K562 (cell line): ENCODE measurements at regions not wholly inside any gene's neighbourhood (a gene's known extent, or its start where the extent isn't known, plus 50 kb on each side); places are given as distances from the start of the nearest gene placed in this dataset.

ENCODE experiments used
- ATAC-seq: fragments of 200-7000 bp; cut with Tn5 transposase; 3 replicates; pipeline ENCODE4 v1.9.1; 2020; ENCODE audit warnings: moderate library complexity
- BruUV-seq: library from RNA; stranded (reverse); fragments of 400-500 nt; replicated peaks from 2 replicates; lab custom pipeline; 2021; lab: Mats Ljungman, UMichigan
- CTCF ChIA-PET: fragments of 300-600 bp; formaldehyde crosslinking; extraction: SDS; loops from one replicate; lab custom pipeline; 2021; ENCODE audit warnings: low intra/inter-chr PET ratio; lab: Yijun Ruan, JAX
- POLR2A ChIA-PET: fragments of 300-600, 350-650 bp; sonication (Branson Sonifier 250); formaldehyde crosslinking; extraction: SDS; loops from one replicate; lab custom pipeline; 2021; ENCODE audit warnings: antibody characterized with exemption, inconsistent platforms; lab: Yijun Ruan, JAX
- DNase-seq, 4 experiments: peaks; one replicate each; pipeline versions ENCODE4 v3.0.0 to v3.0.0-alpha.2; 2011 to 2018; ENCODE audit warnings: low spot score in 3 of 4, mixed read lengths in 3 of 4; ENCODE audit errors: extremely low read depth in 1 of 4
- FAIRE-seq: peaks from 2 replicates; lab custom pipeline; 2011; peaks lifted over from hg19 to GRCh38; lab: Jason Lieb, UNC
- H2AFZ ChIP-seq: 2 replicates; pipeline ENCODE4 v1.6.0; 2011; ENCODE audit warnings: low read depth, low read length, control low read depth, inconsistent platforms
- H3K27ac ChIP-seq: fragments of 200-600 bp; 3 replicates; pipeline ENCODE4 v1.8.0; 2011; ENCODE audit warnings: low read depth, mild to moderate bottlenecking, control low read depth, inconsistent platforms, low read length, moderate library complexity, mixed read lengths; ENCODE audit errors: extremely low read depth
- H3K27me3 ChIP-seq, 2 experiments: fragments of 300-600 bp in 1 of 2; 2 replicates in 1 of 2; 3 replicates in 1 of 2; pipeline versions ENCODE4 v1.6.0 to v1.8.0; 2011; ENCODE audit warnings: inconsistent platforms in 2 of 2, low read length in 2 of 2, mild to moderate bottlenecking in 1 of 2, mixed read lengths in 1 of 2, moderate library complexity in 1 of 2; ENCODE audit not compliant: control insufficient read depth in 2 of 2, insufficient read depth in 2 of 2
- H3K36me3 ChIP-seq: fragments of 300-600 bp; 3 replicates; pipeline ENCODE4 v1.8.0; 2011; ENCODE audit warnings: mild to moderate bottlenecking, low read length, inconsistent platforms; ENCODE audit not compliant: control insufficient read depth, insufficient read depth
- H3K4me1 ChIP-seq, 2 experiments: fragments of 200-600 bp in 1 of 2; replicated peaks in 1 of 2; 2 replicates in 1 of 2; 3 replicates in 1 of 2; pipeline versions ENCODE4 v1.5.1 to v1.8.0; 2011; ENCODE audit warnings: inconsistent platforms in 2 of 2, low read length in 2 of 2, mild to moderate bottlenecking in 1 of 2, mixed read lengths in 1 of 2, moderate library complexity in 1 of 2; ENCODE audit not compliant: control insufficient read depth in 2 of 2, insufficient read depth in 2 of 2
- H3K4me2 ChIP-seq: 2 replicates; pipeline ENCODE4 v1.6.1; 2011; ENCODE audit warnings: low read length, control low read depth, inconsistent platforms, mixed read lengths; ENCODE audit not compliant: insufficient read depth
- H3K4me3 ChIP-seq: fragments of 200-600 bp; sonication (generic), shearing (Covaris generic); 2 replicates; pipeline ENCODE4 v1.5.1; 2016; ENCODE audit warnings: control low read depth, inconsistent platforms
- H3K79me2 ChIP-seq: fragments of 200-600 bp; 3 replicates; pipeline ENCODE4 v1.8.0; 2011; ENCODE audit warnings: low read length, inconsistent platforms; ENCODE audit not compliant: control insufficient read depth, insufficient read depth
- H3K9ac ChIP-seq, 2 experiments: 2 replicates each; pipeline versions ENCODE4 v1.6.0 to v1.6.1; 2011; ENCODE audit warnings: low read depth in 2 of 2, low read length in 2 of 2, control low read depth in 1 of 2, inconsistent platforms in 1 of 2, mild to moderate bottlenecking in 1 of 2, mixed read lengths in 1 of 2; ENCODE audit not compliant: insufficient read depth in 1 of 2
- H3K9me1 ChIP-seq: one replicate; pipeline ENCODE4 v1.6.0; 2011; ENCODE audit warnings: inconsistent platforms, mild to moderate bottlenecking, low read length, moderate library complexity; ENCODE audit not compliant: control insufficient read depth, insufficient read depth
- H3K9me3 ChIP-seq: replicated peaks from 2 replicates; pipeline ENCODE4 v1.5.1; 2011; ENCODE audit warnings: low read depth, low read length, inconsistent platforms; ENCODE audit not compliant: control insufficient read depth, insufficient read depth
- H4K20me1 ChIP-seq: replicated peaks from 2 replicates; pipeline ENCODE4 v1.6.1; 2011; ENCODE audit warnings: low read length, inconsistent platforms, mixed read lengths; ENCODE audit not compliant: control insufficient read depth, insufficient read depth
- ARID1B ChIP-seq: fragments of 450-650 bp; IDR thresholded peaks from 2 replicates; pipeline ENCODE4 v1.6.1; 2016; ENCODE audit warnings: antibody characterized with exemption, mild to moderate bottlenecking, inconsistent platforms
- BRF1 ChIP-seq: IDR thresholded peaks from 3 replicates; pipeline ENCODE4 v1.6.1; 2011; ENCODE audit warnings: borderline replicate concordance, mild to moderate bottlenecking; ENCODE audit not compliant: insufficient read length; ENCODE audit errors: extremely low read depth
- CBFA2T3 ChIP-seq: fragments of 450-650 bp; IDR thresholded peaks from 2 replicates; pipeline ENCODE4 v1.6.1; 2017
- CREM ChIP-seq: IDR thresholded peaks from 2 replicates; pipeline ENCODE4 v1.6.1; 2014; ENCODE audit warnings: antibody characterized with exemption, low read depth
- GABPB2 ChIP-seq: fragments of 250-450 bp; sonication (Bioruptor Pico); conservative IDR thresholded peaks from 2 replicates; pipeline ENCODE4 v1.5.1; 2021; ENCODE audit warnings: mild to moderate bottlenecking
- HES1 ChIP-seq: fragments of 450-650 bp; IDR thresholded peaks from 2 replicates; pipeline ENCODE4 v1.6.1; 2016; ENCODE audit warnings: low read depth, mild to moderate bottlenecking, moderate library complexity
- HMGN3 ChIP-seq: IDR thresholded peaks from 2 replicates; pipeline ENCODE4 v1.6.1; 2011; ENCODE audit warnings: borderline replicate concordance, low read depth, mild to moderate bottlenecking, mixed read lengths, low read length; ENCODE audit not compliant: insufficient read length; ENCODE audit errors: extremely low read depth
- LARP7 ChIP-seq: fragments of 450-650 bp; IDR thresholded peaks from 2 replicates; pipeline ENCODE4 v1.6.1; 2016
- PPARD ChIP-seq: fragments of 250-450 bp; sonication (Bioruptor Pico); IDR thresholded peaks from 2 replicates; pipeline ENCODE4 v1.8.0; 2022; ENCODE audit warnings: inconsistent platforms, mild to moderate bottlenecking, moderate library complexity
- SOX6 ChIP-seq: fragments of 450-650 bp; IDR thresholded peaks from 2 replicates; pipeline ENCODE4 v1.6.1; 2014; ENCODE audit warnings: mild to moderate bottlenecking
- TCF7L2 ChIP-seq: fragments of 150-350 bp; IDR thresholded peaks from 2 replicates; pipeline ENCODE4 v1.6.1; 2016; ENCODE audit warnings: low read depth, mild to moderate bottlenecking, low read length, moderate library complexity
- TFAM ChIP-seq: fragments of 250-450 bp; sonication (Bioruptor Pico); conservative IDR thresholded peaks from 2 replicates; pipeline ENCODE4 v1.5.0; 2021; ENCODE audit warnings: mild to moderate bottlenecking, moderate library complexity
- ZNF551 ChIP-seq: fragments of 250-450 bp; sonication (Bioruptor Pico); IDR thresholded peaks from 2 replicates; pipeline ENCODE4 v1.5.0; 2021; ENCODE audit warnings: mild to moderate bottlenecking, moderate library complexity
- ZNF57 ChIP-seq: fragments of 450-650 bp; formaldehyde crosslinking; IDR thresholded peaks from 2 replicates; pipeline ENCODE4 v1.4.0; 2020; ENCODE audit warnings: mild to moderate bottlenecking, moderate library complexity
- ZNF584 ChIP-seq: fragments of 200-800 bp; sonication (Bioruptor generic); IDR thresholded peaks from 2 replicates; pipeline ENCODE4 v1.6.1; 2016; ENCODE audit warnings: low read depth, mild to moderate bottlenecking, missing genetic modification characterization, missing compliant biosample characterization
- WGBS: fragments of 100-300 bp; shearing (Covaris generic); methylation state at CpG from one replicate; pipeline ENCODE4 v1.1.6; 2016; ENCODE audit warnings: low coverage, mixed read lengths; ENCODE audit not compliant: insufficient coverage; ENCODE audit errors: missing lambda C conversion rate; 5-methylcytosine and 5-hydroxymethylcytosine counted together
- in situ Hi-C: fragments of 300-500 bp; cut with MboI; formaldehyde crosslinking; loops from 4 replicates; pipeline ENCODE4 v1.15.0; 2018; ENCODE audit warnings: inconsistent platforms, mixed read lengths
- intact Hi-C: fragments of 100-400 bp; cut with micrococcal nuclease; formaldehyde crosslinking; loops from 2 replicates; pipeline ENCODE4 v1.14.2; 2022
- TF ChIP-seq, protein P1 (sequence below): sonication (generic); formaldehyde crosslinking; IDR thresholded peaks from 2 replicates; pipeline ENCODE4 v1.8.0; 2023; ENCODE audit warnings: mild to moderate bottlenecking, missing genetic modification reagents

DNA sequence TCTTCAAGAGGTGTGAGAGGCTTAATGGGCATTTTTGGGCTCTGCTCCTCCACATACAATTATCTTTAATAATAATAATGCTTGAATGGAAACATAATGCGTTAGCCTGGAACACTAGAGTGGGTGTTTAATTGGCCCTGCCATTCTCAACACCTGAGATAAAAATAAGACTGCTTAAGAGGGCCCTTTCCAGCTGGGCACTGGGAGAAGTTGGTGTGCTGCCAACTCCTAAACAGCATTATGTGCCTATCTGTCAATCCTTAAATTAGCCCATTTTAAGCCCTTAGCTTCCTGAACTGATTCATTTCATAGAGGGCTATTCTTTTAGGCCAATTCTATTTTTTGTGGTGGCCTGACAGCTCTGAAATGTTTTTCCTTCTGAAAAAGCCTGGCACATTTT lies 211.1 kb upstream of the ZIC3 start:
- POLR2A ChIA-PET, result no interaction called here
- 0% methylated on average over 1 of the region's 1 CpG for WGBS
- in situ Hi-C loops, result no loop called here
- no peak for ATAC-seq
- Histone ChIP-seq H3K27ac (no peak overlapping the region), H3K36me3 (no peaks in the 10 kb centered on the region), H3K9me1 (no peaks in the 10 kb centered on the region)
- TF ChIP-seq ZNF57 (CRISPR knock-in tag), result no peak
- no peak for TF ChIP-seq GABPB2 (CRISPR knock-in tag)
- TF ChIP-seq ZNF584 (CRISPR knock-in tag), result no peak
- no peak for TF ChIP-seq HMGN3
- TF ChIP-seq, protein P1, sequence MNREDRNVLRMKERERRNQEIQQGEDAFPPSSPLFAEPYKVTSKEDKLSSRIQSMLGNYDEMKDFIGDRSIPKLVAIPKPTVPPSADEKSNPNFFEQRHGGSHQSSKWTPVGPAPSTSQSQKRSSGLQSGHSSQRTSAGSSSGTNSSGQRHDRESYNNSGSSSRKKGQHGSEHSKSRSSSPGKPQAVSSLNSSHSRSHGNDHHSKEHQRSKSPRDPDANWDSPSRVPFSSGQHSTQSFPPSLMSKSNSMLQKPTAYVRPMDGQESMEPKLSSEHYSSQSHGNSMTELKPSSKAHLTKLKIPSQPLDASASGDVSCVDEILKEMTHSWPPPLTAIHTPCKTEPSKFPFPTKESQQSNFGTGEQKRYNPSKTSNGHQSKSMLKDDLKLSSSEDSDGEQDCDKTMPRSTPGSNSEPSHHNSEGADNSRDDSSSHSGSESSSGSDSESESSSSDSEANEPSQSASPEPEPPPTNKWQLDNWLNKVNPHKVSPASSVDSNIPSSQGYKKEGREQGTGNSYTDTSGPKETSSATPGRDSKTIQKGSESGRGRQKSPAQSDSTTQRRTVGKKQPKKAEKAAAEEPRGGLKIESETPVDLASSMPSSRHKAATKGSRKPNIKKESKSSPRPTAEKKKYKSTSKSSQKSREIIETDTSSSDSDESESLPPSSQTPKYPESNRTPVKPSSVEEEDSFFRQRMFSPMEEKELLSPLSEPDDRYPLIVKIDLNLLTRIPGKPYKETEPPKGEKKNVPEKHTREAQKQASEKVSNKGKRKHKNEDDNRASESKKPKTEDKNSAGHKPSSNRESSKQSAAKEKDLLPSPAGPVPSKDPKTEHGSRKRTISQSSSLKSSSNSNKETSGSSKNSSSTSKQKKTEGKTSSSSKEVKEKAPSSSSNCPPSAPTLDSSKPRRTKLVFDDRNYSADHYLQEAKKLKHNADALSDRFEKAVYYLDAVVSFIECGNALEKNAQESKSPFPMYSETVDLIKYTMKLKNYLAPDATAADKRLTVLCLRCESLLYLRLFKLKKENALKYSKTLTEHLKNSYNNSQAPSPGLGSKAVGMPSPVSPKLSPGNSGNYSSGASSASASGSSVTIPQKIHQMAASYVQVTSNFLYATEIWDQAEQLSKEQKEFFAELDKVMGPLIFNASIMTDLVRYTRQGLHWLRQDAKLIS, result no peak
- no peak for TF ChIP-seq HES1
- no peak for TF ChIP-seq CBFA2T3
- TF ChIP-seq ZNF551 (CRISPR knock-in tag), result no peak
- no peak for TF ChIP-seq BRF1
- TF ChIP-seq TFAM (CRISPR knock-in tag), result no peak
- TF ChIP-seq SOX6, result no peak
- no peak for TF ChIP-seq PPARD (CRISPR knock-in tag)
- TF ChIP-seq LARP7, result no peak
- no peak for TF ChIP-seq CREM
- TF ChIP-seq ARID1B, result no peak
- TF ChIP-seq TCF7L2, result no peak
- TF ChIP-seq, all 486 proteins: peak for 0
- Histone ChIP-seq H3K4me3 (no peak overlapping the region), H2AFZ (no peak overlapping the region), H3K9me3 (no peaks in the 10 kb centered on the region), H4K20me1 (no peaks in the 10 kb centered on the region), H3K9ac (no peak overlapping the region), H3K4me2 (no peak overlapping the region), H3K79me2 (no peaks in the 10 kb centered on the region), H3K4me1 (no peaks in the 10 kb centered on the region), H3K27me3 (no peaks in the 10 kb centered on the region)
- intact Hi-C loops, result no loop called here
- FAIRE-seq (no peak), DNase-seq (no peak)
- CTCF ChIA-PET, result no interaction called here
- no TSS peak for BruUV-seq
